IMR-90 (cell line): ENCODE measurements at regions not wholly inside any gene's neighbourhood (a gene's known extent, or its start where the extent isn't known, plus 50 kb on each side); places are given as distances from the start of the nearest gene placed in this dataset.

Experiments used
- ATAC-seq: fragments of 200-7000 bp; cut with Tn5 transposase; 2 replicates; pipeline ENCODE4 v1.9.1; 2020; ENCODE audit warnings: low read depth, mild to moderate bottlenecking, moderate library complexity
- BruUV-seq: library from RNA; stranded (reverse); fragments of 400-500 nt; replicated peaks from 2 replicates; lab custom pipeline; 2021; lab: Mats Ljungman, UMichigan
- CTCF ChIA-PET: fragments of 300-600 bp; formaldehyde crosslinking; extraction: SDS; loops from one replicate; lab custom pipeline; 2021; ENCODE audit warnings: antibody characterized with exemption; lab: Yijun Ruan, JAX
- POLR2A ChIA-PET: fragments of 300-600 bp; sonication (Branson Sonifier 250); formaldehyde crosslinking; loops from one replicate; lab custom pipeline; 2022; ENCODE audit warnings: antibody characterized with exemption; ENCODE audit not compliant: unreplicated experiment; lab: Charles Lee
- DNase-seq: peaks from one replicate; pipeline ENCODE4 v3.0.0; 2013
- H2AFZ ChIP-seq: replicated peaks from 2 replicates; pipeline ENCODE3; 2013; ENCODE audit warnings: low read length, mild to moderate bottlenecking; ENCODE audit not compliant: poor library complexity
- H2AK5ac ChIP-seq: 2 replicates; pipeline ENCODE4 v1.6.1; 2013; ENCODE audit warnings: low read depth, low read length, inconsistent platforms
- H2AK9ac ChIP-seq: replicated peaks from 2 replicates; pipeline ENCODE3; 2013; ENCODE audit warnings: mild to moderate bottlenecking, low read depth, low read length, moderate library complexity; ENCODE audit not compliant: poor library complexity
- H2BK120ac ChIP-seq: 2 replicates; pipeline ENCODE4 v1.6.1; 2013; ENCODE audit warnings: low read depth, low read length, inconsistent platforms
- H2BK15ac ChIP-seq: 3 replicates; pipeline ENCODE4 v1.6.1; 2013; ENCODE audit warnings: low read depth, low read length, inconsistent platforms
- H2BK20ac ChIP-seq: 2 replicates; pipeline ENCODE4 v1.6.1; 2013; ENCODE audit warnings: low read depth, mild to moderate bottlenecking, inconsistent platforms, low read length, moderate library complexity
- H2BK5ac ChIP-seq: 2 replicates; pipeline ENCODE4 v1.6.1; 2013; ENCODE audit warnings: mild to moderate bottlenecking, low read depth, low read length, inconsistent platforms; ENCODE audit not compliant: poor library complexity, severe bottlenecking
- H3K14ac ChIP-seq: replicated peaks from 2 replicates; pipeline ENCODE4 v1.6.1; 2013; ENCODE audit warnings: low read depth, low read length, inconsistent platforms
- H3K18ac ChIP-seq: 2 replicates; pipeline ENCODE4 v1.6.1; 2013; ENCODE audit warnings: low read depth, low read length, control low read depth
- H3K23ac ChIP-seq: 2 replicates; pipeline ENCODE4 v1.6.1; 2013; ENCODE audit warnings: low read depth, low read length, inconsistent platforms
- H3K27ac ChIP-seq: 2 replicates; pipeline ENCODE4 v1.5.1; 2013; ENCODE audit warnings: mild to moderate bottlenecking, control low read depth, low read length; ENCODE audit not compliant: insufficient read depth
- H3K27me3 ChIP-seq: 2 replicates; pipeline ENCODE4 v1.6.1; 2013; ENCODE audit warnings: low read length; ENCODE audit not compliant: control insufficient read depth, insufficient read depth
- H3K36me3 ChIP-seq: 2 replicates; pipeline ENCODE4 v1.6.1; 2013; ENCODE audit warnings: low read length, mixed read lengths; ENCODE audit not compliant: control insufficient read depth, insufficient read depth
- H3K4ac ChIP-seq: 2 replicates; pipeline ENCODE4 v1.6.1; 2013; ENCODE audit warnings: low read depth, low read length, inconsistent platforms
- H3K4me1 ChIP-seq: 2 replicates; pipeline ENCODE4 v1.6.1; 2013; ENCODE audit warnings: low read length, mixed read lengths; ENCODE audit not compliant: control insufficient read depth, insufficient read depth
- H3K4me2 ChIP-seq: 2 replicates; pipeline ENCODE4 v1.6.1; 2013; ENCODE audit warnings: low read depth, mild to moderate bottlenecking, control low read depth, low read length, moderate library complexity
- H3K4me3 ChIP-seq: 2 replicates; pipeline ENCODE4 v1.5.1; 2013; ENCODE audit warnings: low read depth, mild to moderate bottlenecking, control low read depth, low read length, moderate library complexity; ENCODE audit not compliant: insufficient read depth
- H3K56ac ChIP-seq: 2 replicates; pipeline ENCODE4 v1.6.1; 2013; ENCODE audit warnings: low read length, inconsistent platforms; ENCODE audit not compliant: insufficient read depth; ENCODE audit errors: extremely low read depth
- H3K79me1 ChIP-seq, 2 experiments: 2 replicates each; pipeline ENCODE4 v1.6.1; 2013; ENCODE audit warnings: low read length in 2 of 2, inconsistent platforms in 1 of 2, low read depth in 1 of 2
- H3K9ac ChIP-seq: 2 replicates; pipeline ENCODE4 v1.6.1; 2013; ENCODE audit warnings: low read depth, low read length, control low read depth
- H3K9me1 ChIP-seq: 2 replicates; pipeline ENCODE4 v1.6.1; 2013; ENCODE audit warnings: low read length, inconsistent platforms; ENCODE audit not compliant: insufficient read depth
- H3K9me3 ChIP-seq: 2 replicates; pipeline ENCODE4 v1.6.1; 2013; ENCODE audit warnings: low read length; ENCODE audit not compliant: control insufficient read depth, insufficient read depth
- H4K20me1 ChIP-seq: 2 replicates; pipeline ENCODE4 v1.6.1; 2013; ENCODE audit warnings: low read length, inconsistent platforms; ENCODE audit not compliant: insufficient read depth
- H4K5ac ChIP-seq: 2 replicates; pipeline ENCODE4 v1.6.1; 2013; ENCODE audit warnings: mild to moderate bottlenecking, low read depth, low read length, control low read depth
- H4K8ac ChIP-seq, 2 experiments: 2 replicates each; pipeline ENCODE4 v1.6.1; 2013; ENCODE audit warnings: low read depth in 2 of 2, low read length in 2 of 2, control low read depth in 1 of 2, inconsistent platforms in 1 of 2
- H4K91ac ChIP-seq: 2 replicates; pipeline ENCODE4 v1.6.1; 2013; ENCODE audit warnings: low read depth, low read length, inconsistent platforms; ENCODE audit not compliant: insufficient read depth
- CEBPB ChIP-seq: IDR thresholded peaks from 2 replicates; pipeline ENCODE4 v1.6.1; 2012; ENCODE audit warnings: low read depth, low read length, improper control_type of control experiment
- CTCF ChIP-seq: conservative IDR thresholded peaks from 2 replicates; pipeline ENCODE4 v1.5.1; 2012; ENCODE audit warnings: mild to moderate bottlenecking, low read depth, low read length, improper control_type of control experiment
- MAZ ChIP-seq: IDR thresholded peaks from 2 replicates; pipeline ENCODE4 v1.6.1; 2012; ENCODE audit warnings: low read depth, mild to moderate bottlenecking, low read length, improper control_type of control experiment, moderate library complexity, borderline replicate concordance
- NFE2L2 ChIP-seq: fragments of 150-350 bp; IDR thresholded peaks from 2 replicates; pipeline ENCODE4 v1.6.1; 2016; ENCODE audit warnings: low read depth, mild to moderate bottlenecking, low read length
- RAD21 ChIP-seq: IDR thresholded peaks from 2 replicates; pipeline ENCODE4 v1.6.1; 2012; ENCODE audit warnings: low read length, improper control_type of control experiment
- RCOR1 ChIP-seq: IDR thresholded peaks from 2 replicates; pipeline ENCODE4 v1.6.1; 2012; ENCODE audit warnings: mild to moderate bottlenecking, low read length, improper control_type of control experiment; ENCODE audit not compliant: insufficient replicate concordance
- RFX5 ChIP-seq: IDR thresholded peaks from 2 replicates; pipeline ENCODE4 v1.8.0; 2012; ENCODE audit warnings: low read depth, mild to moderate bottlenecking, low read length, moderate library complexity
- SMC3 ChIP-seq: fragments of 150-350 bp; IDR thresholded peaks from 2 replicates; pipeline ENCODE4 v1.6.1; 2016; ENCODE audit warnings: low read depth, mild to moderate bottlenecking, antibody characterized with exemption, low read length, moderate library complexity
- USF2 ChIP-seq: fragments of 150-350 bp; IDR thresholded peaks from 2 replicates; pipeline ENCODE4 v1.6.1; 2017; ENCODE audit warnings: mild to moderate bottlenecking, antibody characterized with exemption, low read length, low read depth
- WGBS, 2 experiments: methylation state at CpG; one replicate each; pipeline versions ENCODE4 v1.1.5 to v1.1.7; 2013; ENCODE audit warnings: missing lambda C conversion rate in 2 of 2; ENCODE audit not compliant: insufficient read length in 1 of 2; ENCODE audit errors: extremely low coverage in 2 of 2; 5-methylcytosine and 5-hydroxymethylcytosine counted together
- dilution Hi-C: fragments of 300-500 bp; cut with HindIII; formaldehyde crosslinking; loops from one replicate; pipeline ENCODE4 v1.14.3; 2018; ENCODE audit warnings: low sequenced_read_pairs; ENCODE audit not compliant: unreplicated experiment
- in situ Hi-C: fragments of 300-500 bp; cut with MboI; formaldehyde crosslinking; loops from 3 replicates; pipeline ENCODE4 v1.14.3; 2019; ENCODE audit warnings: low sequenced_read_pairs, inconsistent platforms, mixed read lengths
- intact Hi-C: fragments of 100-400 bp; cut with micrococcal nuclease; formaldehyde crosslinking; loops from 2 replicates; pipeline ENCODE4 v1.10.0; 2022

GRCh38 chr4:59612235-59612634, 1587.9 kb upstream of the ADGRL3 start:
- Histone ChIP-seq H3K4me3 (no peak overlapping the region), H2AK5ac (no peak overlapping the region), H3K27me3 (no peaks in the 10 kb centered on the region), H3K9me1 (no peaks in the 10 kb centered on the region), H3K27ac (no peak overlapping the region), H3K4ac (no peak overlapping the region), H2BK5ac (no peak overlapping the region), H3K4me1 (no peaks in the 10 kb centered on the region), H3K23ac (no peak overlapping the region), H2BK20ac (no peak overlapping the region), H3K4me2 (no peak overlapping the region), H2AFZ (no peak overlapping the region), H4K20me1 (no peaks in the 10 kb centered on the region), H2BK120ac (no peak overlapping the region), H3K79me1 (no peaks in the 10 kb centered on the region), H3K56ac (no peak overlapping the region), H4K5ac (no peak overlapping the region), H3K14ac (no peak overlapping the region), H3K36me3 (no peaks in the 10 kb centered on the region), H4K91ac (no peak overlapping the region), H3K9ac (no peak overlapping the region), H3K18ac (no peak overlapping the region), H3K9me3 (no peaks in the 10 kb centered on the region), H2BK15ac (no peak overlapping the region), H2AK9ac (no peak overlapping the region), H4K8ac (no peak overlapping the region)
- DNase-seq = peak; percentile 2
- WGBS, 2 experiments = 33% methylated on average over 1 of the region's 1 CpG; no CpG with 5 or more reads in 1 of the 2 experiments
- TF ChIP-seq RCOR1 (no peak), USF2 (no peak), NFE2L2 (no peak), CEBPB (peak; percentile 54; the same call in 1 of the 2 replicates), SMC3 (no peak), RFX5 (no peak), CTCF (no peak), RAD21 (no peak), MAZ (no peak)
- ChIA-PET POLR2A (no interaction called here), CTCF (no interaction called here)
- intact Hi-C loops = no loop called here
- in situ Hi-C loops = no loop called here
- no TSS peak for BruUV-seq
- dilution Hi-C loops = no loop called here
- ATAC-seq = no peak
